Stromal cell of bone marrow (primary cell): ENCODE measurements at regions not wholly inside any gene's neighbourhood (a gene's known extent, or its start where the extent isn't known, plus 50 kb on each side); places are given as distances from the start of the nearest gene placed in this dataset.

Experiments used
- DNase-seq: peaks from one replicate; pipeline ENCODE4 v3.0.0-alpha.2; 2012; ENCODE audit warnings: low read depth

DNA sequence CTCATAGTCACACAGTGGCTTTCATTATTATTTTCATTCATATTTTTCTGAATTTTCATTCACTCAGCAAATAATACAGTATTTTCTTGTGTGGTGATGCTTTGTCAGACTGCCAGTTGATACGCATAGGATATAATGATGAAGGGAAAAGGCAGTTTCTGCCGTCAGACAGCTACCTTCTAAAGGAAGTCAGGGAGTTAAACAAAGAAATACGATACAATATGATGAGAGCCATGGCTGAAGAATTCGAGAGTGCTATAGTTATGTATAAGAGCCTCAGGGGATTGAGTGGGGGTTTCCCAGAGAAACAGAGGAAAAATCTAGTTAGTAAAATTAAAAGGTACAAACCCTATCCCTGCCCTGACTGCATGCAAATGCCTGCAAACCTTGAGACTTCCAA, 479.1 kb downstream of the OLFM4 start:
- no peak for DNase-seq

DNA sequence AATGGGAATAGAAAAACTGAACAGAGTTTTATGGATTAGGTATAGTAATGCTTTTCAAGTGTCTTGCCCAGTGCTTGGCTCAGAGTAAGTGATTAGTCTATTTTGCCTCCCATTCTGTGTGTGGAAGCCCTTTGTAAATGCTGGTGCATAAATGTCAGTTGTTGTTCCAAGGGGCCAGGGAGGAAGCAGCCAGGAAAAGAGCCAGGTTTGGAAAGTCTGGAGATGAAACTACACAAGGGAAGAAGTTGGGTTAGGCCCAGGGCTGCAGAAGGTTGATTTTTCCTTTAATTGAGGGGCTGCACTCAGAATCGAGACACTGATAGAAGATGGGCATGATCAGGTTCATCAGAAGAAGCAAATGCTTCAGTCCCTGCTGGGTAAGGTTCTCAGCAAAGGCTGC, 484.0 kb downstream of the OLFM4 start:
- DNase-seq = no peak

- DNase-seq = no peak
These were observed 484.6 kb downstream of the OLFM4 start for GRCh38 chr13:53513226-53513625.

DNA sequence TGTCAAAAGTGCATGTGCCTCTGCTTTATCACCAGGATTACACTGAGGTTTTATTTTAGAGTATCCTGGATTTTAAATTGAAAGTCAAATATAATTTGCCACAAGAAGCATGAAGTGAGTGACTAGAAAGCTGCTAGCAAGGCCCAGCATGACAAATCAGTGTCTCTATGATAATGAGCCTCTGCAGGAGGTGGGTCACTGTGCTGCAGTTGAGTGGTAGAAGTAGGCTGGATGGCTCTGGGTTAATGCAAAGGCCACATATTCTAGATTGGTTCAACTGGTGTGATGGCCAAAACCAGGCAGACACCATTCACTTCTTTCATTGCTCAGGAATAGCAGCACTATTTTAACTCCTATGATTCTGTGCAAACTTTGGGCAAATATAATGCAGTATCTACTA, 491.5 kb downstream of the OLFM4 start:
- no peak for DNase-seq

DNA sequence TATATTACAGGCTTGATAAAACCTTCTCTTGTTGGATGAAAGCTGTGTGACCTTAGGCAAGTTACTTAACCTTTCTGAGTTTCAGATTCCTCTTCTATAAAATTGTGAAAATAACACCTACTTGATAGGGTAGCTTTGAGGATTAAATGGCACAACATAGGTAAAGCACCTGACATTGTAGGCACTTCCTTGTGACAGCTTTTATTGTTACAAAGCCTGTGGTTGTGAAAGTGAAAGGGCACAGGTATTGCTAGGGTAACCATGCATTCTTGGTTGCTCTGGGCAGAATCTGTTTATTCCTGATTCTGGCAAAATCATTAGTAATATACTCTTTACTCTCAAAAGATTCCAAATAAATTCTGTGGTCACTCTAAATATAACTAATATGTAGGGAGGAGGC, 493.4 kb downstream of the OLFM4 start:
- no peak for DNase-seq

DNA sequence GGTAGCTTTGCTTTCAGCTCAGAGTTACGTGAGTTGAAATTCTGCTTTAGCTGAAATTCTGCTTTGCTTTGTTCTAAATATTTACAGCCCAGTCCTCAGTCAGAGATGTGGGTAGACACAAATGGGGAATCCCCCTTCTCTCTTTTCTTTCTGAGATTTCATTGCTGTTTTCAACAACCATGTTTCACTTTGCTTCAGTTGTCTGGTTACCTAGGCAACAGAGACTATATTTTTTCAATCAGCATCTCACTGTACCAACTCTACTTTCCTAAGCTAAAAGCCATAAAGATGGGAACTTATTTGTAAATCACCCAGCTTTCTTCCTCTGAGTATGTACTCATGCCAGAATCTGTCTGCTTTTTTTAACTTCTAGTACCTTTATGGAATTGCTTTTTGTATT, 509.0 kb downstream of the OLFM4 start:
- DNase-seq = no peak

GRCh38 chr13:53545340-53545941, 516.8 kb downstream of the OLFM4 start:
- no peak for DNase-seq

- DNase-seq = no peak
These were observed 531.9 kb downstream of the OLFM4 start for GRCh38 chr13:53560556-53560955.

GRCh38 chr13:53562419-53562818, 533.8 kb downstream of the OLFM4 start:
- no peak for DNase-seq

DNA sequence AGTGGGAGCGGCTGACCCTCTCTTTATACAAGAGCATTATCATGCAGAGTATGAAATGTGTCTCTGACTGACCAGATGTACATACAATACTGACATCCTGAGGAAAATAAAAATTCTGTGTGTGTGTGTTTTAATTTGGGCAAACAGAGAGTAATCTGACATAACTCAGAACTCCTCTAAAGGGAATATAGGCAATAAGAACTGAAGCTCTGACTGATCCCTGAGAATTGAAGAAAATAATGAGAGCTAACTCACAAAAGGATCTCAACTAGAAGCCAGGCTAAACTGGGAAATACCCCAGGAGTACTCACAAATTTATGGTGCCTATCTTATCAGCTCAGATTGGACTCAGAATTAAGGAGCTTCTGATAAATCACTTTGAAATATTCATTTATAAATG, 539.9 kb downstream of the OLFM4 start:
- DNase-seq = no peak

DNA sequence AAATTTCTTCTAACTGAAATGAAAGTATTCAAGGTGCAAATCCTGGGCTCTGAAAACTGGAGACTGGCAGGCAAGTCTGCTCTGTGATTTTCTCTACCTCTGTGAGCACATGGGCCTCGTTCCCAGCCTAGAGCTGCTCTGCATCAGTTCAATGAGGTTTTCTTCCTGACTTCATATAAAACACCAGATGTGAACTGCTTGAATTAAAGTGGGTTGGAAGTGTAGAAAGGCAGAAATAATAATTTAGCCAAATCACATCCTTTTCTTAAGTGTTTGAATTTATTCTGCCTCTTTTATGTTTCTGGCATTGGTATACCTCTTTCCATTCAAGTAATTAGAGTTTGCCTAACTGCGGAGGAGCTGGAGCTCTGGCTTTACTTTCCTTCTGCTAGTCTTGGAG, 540.8 kb downstream of the OLFM4 start:
- DNase-seq = no peak

DNA sequence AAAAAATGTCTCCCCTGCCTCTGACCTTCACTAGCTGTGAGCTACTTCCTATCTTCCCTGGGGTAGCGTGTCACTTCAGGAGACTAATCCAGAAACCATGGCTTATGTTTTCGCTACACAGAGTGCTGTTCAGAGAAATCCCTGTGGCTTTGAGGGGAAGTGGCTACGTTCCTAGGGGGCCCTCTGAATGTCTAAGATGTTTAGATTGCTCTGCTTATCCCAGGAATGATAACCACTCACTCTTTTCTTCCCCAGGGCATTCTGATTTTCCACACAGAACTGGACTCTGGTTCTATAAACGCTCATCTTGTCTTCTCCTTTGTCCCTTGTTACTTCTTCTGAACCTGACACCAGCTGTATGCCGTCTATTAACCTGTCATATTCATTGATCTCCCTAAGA, 572.5 kb downstream of the OLFM4 start:
- DNase-seq = no peak

- DNase-seq = no peak
These were observed 576.7 kb downstream of the OLFM4 start for GRCh38 chr13:53605326-53605725.

DNA sequence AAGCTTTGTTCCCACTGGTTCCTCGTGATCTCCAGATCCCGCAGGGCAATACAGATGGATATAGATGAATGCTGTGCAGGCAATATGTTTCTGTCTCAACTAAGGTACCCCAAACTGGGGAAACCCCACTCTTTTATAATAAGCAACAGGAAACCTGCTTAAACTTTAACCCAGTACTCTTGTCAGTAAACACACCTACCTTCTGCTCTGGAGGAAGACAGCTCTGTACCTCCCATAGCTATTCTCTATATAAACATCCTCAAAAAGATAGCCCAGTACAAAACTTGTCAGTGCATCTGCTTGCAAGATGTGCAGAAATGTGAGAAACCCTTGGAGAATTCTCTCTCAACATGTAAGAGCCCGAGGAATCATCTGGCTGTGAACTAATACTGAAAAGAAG, 583.6 kb downstream of the OLFM4 start:
- no peak for DNase-seq

DNA sequence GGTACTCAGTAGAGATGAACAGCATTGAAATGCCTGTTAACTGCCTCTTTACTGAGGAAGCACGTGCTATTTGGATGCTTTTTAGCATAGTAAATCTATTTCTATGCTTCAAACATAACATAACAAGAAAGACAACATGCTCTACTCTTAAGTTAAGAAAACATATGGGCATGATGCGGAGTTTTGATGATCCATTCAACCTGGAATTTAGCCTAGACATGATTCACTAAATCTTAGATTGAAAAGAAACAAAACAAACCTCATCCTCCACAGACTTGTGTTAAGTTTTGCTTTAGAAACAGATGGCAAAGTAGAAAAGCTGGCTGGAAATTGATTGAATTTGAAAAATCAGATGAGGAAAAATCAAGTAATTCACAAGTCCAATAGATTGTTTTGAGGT, 593.8 kb downstream of the OLFM4 start:
- no peak for DNase-seq

- DNase-seq = no peak
These were observed 594.5 kb downstream of the OLFM4 start for GRCh38 chr13:53623146-53623545.

- DNase-seq = no peak
These were observed 602.9 kb downstream of the OLFM4 start for GRCh38 chr13:53631511-53631910.

GRCh38 chr13:53638040-53638439, 609.4 kb downstream of the OLFM4 start:
- no peak for DNase-seq

GRCh38 chr13:53642306-53642705, 613.7 kb downstream of the OLFM4 start:
- DNase-seq = no peak

DNA sequence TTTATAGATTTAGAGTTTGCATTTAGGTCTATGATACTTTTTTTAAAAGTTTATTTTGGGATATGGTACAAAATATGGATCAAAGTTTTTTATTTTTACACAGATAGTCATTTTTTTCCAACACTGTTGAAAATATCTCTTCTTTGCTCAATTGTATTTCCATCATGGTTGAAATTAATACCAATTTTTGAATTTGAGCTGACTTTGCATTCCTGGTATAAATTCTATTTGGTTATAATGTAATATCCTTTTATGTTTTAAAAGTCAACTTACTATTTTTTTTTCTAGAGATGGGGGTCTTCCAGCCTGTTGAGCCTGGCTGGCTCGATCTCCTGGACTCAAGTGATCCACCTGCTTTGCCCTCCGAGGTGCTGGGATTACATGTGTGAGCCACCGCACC, 620.1 kb downstream of the OLFM4 start:
- no peak for DNase-seq

DNA sequence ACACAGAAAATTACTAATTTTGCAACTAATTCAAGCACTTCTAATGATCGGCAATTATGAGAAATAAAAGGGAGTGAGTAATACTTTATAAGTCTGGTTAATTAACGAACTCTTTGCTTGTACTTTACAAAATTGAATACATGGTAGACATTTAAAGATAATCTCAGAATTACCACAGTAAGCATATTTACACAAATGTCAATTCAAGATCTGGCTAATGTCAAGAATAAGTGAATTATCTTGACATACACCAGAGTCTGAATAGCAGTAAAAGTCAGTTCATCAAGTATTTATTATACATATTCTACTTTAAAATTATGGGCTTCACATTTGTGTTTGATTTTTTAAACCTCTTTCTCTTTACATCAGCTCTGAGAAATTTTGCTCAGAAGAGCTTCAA, 643.4 kb downstream of the OLFM4 start:
- DNase-seq = no peak

- DNase-seq = no peak
These were observed 654.5 kb downstream of the OLFM4 start for GRCh38 chr13:53683146-53683545.

DNA sequence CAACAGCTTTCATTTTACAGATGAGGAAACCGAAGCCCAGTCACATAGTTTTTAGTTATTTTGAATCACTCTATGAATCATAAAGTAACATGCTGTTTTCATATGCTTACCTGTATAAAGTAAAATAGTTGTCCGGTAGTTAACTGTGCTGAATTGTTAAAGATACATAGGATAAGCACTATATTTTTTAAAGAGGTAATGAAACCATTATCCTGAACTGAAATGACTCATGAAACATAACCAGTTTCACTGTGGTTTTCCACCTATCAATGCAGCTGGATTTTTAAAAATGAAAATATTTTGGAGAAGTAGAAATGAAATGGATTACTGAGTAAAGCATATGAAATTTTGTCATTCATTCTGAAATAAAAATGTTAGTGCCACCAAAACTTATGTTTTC, 655.0 kb downstream of the OLFM4 start:
- DNase-seq = no peak

DNA sequence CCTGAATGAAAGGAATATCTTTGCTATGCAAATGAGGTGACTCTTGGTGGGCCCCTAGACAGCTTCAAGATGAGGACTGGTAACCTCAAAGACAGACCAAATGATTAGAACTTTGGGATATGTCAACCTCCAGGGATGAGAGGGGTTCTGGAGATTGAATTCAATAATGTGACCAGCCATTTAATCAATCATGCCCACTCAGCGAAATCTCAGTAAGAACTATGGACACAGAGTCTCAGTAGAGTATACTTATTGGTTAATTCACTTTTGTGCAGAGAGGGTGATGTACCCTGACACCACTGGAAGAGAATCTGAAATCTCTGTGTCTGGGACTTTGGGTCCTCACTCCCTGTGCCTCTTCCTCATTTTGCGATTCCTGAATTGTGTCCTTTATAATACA, 662.8 kb downstream of the OLFM4 start:
- DNase-seq = no peak
